HAP-1 (cell line): ENCODE measurements at regions not wholly inside any gene's neighbourhood (a gene's known extent, or its start where the extent isn't known, plus 50 kb on each side); places are given as distances from the start of the nearest gene placed in this dataset.

Experiments
- DNase-seq, 2 experiments: peaks; one replicate each; pipeline ENCODE4 v3.0.0-alpha.2; 2016 to 2020; ENCODE audit warnings: low spot score in 2 of 2
- H3K27me3 ChIP-seq: fragments of 250-450 bp; sonication (Bioruptor Pico); 2 replicates; pipeline ENCODE4 v1.5.1; 2020; ENCODE audit warnings: low read depth, mild to moderate bottlenecking, moderate library complexity
- H3K36me3 ChIP-seq: fragments of 250-450 bp; sonication (Bioruptor Pico); replicated peaks from 2 replicates; pipeline ENCODE4 v1.5.1; 2020; ENCODE audit warnings: mild to moderate bottlenecking
- H3K4me1 ChIP-seq: fragments of 250-450 bp; sonication (Bioruptor Pico); 2 replicates; pipeline ENCODE4 v1.5.1; 2020; ENCODE audit warnings: mild to moderate bottlenecking
- H3K4me3 ChIP-seq: fragments of 250-450 bp; sonication (Bioruptor Pico); 2 replicates; pipeline ENCODE4 v1.5.1; 2020; ENCODE audit warnings: mild to moderate bottlenecking, moderate library complexity
- H3K9me3 ChIP-seq: fragments of 250-450 bp; sonication (Bioruptor Pico); 2 replicates; pipeline ENCODE4 v1.5.1; 2020; ENCODE audit warnings: mild to moderate bottlenecking, moderate library complexity
- in situ Hi-C: fragments of 300-500 bp; cut with MboI; formaldehyde crosslinking; loops from 3 replicates; pipeline ENCODE4 v1.14.3; 2020; ENCODE audit warnings: low sequenced_read_pairs, inconsistent platforms, mixed read lengths

GRCh38 chr17:79459003-79459655 lies 151.7 kb downstream of the RBFOX3 start:
- Histone ChIP-seq H3K27me3 (no peaks in the 10 kb centered on the region), H3K4me1 (no peaks in the 10 kb centered on the region), H3K36me3 (no peaks in the 10 kb centered on the region), H3K9me3 (no peaks in the 10 kb centered on the region), H3K4me3 (no peak overlapping the region)
- in situ Hi-C loops: no loop called here
- DNase-seq: no peak

- H3K36me3 ChIP-seq: no peaks in the 10 kb centered on the region
- no peak for DNase-seq
- in situ Hi-C loops: no loop called here
- H3K4me3 ChIP-seq: no peak overlapping the region
- no peaks in the 10 kb centered on the region for H3K9me3 ChIP-seq
- H3K27me3 ChIP-seq: no peaks in the 10 kb centered on the region
- no peaks in the 10 kb centered on the region for H3K4me1 ChIP-seq
These were observed 152.5 kb downstream of the RBFOX3 start for GRCh38 chr17:79458356-79458755.

GRCh38 chr17:79457889-79458288 lies 153.0 kb downstream of the RBFOX3 start:
- H3K4me3 ChIP-seq: no peak overlapping the region
- H3K27me3 ChIP-seq: no peaks in the 10 kb centered on the region
- H3K36me3 ChIP-seq: no peaks in the 10 kb centered on the region
- DNase-seq: no peak
- in situ Hi-C loops: no loop called here
- H3K9me3 ChIP-seq: no peaks in the 10 kb centered on the region
- H3K4me1 ChIP-seq: no peaks in the 10 kb centered on the region

GRCh38 chr17:79457376-79457775 lies 153.5 kb downstream of the RBFOX3 start:
- Histone ChIP-seq H3K4me1 (no peaks in the 10 kb centered on the region), H3K36me3 (no peaks in the 10 kb centered on the region), H3K27me3 (no peaks in the 10 kb centered on the region), H3K9me3 (no peaks in the 10 kb centered on the region), H3K4me3 (no peak overlapping the region)
- DNase-seq: no peak
- in situ Hi-C loops: no loop called here

GRCh38 chr17:79455636-79456035 lies 155.2 kb downstream of the RBFOX3 start:
- Histone ChIP-seq H3K4me3 (no peak overlapping the region), H3K36me3 (no peaks in the 10 kb centered on the region), H3K4me1 (no peaks in the 10 kb centered on the region), H3K27me3 (0 out of 2 replicates have a peak, but pooled peaks cover 2% of the 10 kb centered on the region), H3K9me3 (no peaks in the 10 kb centered on the region)
- in situ Hi-C loops: no loop called here
- no peak for DNase-seq

- Histone ChIP-seq H3K4me3 (no peak overlapping the region), H3K36me3 (no peaks in the 10 kb centered on the region), H3K9me3 (no peaks in the 10 kb centered on the region), H3K4me1 (no peaks in the 10 kb centered on the region), H3K27me3 (0 out of 2 replicates have a peak, but pooled peaks cover 2% of the 10 kb centered on the region)
- DNase-seq: no peak
- in situ Hi-C loops: no loop called here
These were observed 156.0 kb downstream of the RBFOX3 start for GRCh38 chr17:79454826-79455225.

GRCh38 chr17:79453481-79453880 lies 157.4 kb downstream of the RBFOX3 start:
- H3K4me3 ChIP-seq: no peak overlapping the region
- in situ Hi-C loops: no loop called here
- no peaks in the 10 kb centered on the region for H3K36me3 ChIP-seq
- no peak for DNase-seq
- H3K9me3 ChIP-seq: no peaks in the 10 kb centered on the region
- no peaks in the 10 kb centered on the region for H3K4me1 ChIP-seq
- H3K27me3 ChIP-seq: 0 out of 2 replicates have a peak, but pooled peaks cover 2% of the 10 kb centered on the region

GRCh38 chr17:79452706-79453105 lies 158.1 kb downstream of the RBFOX3 start:
- Histone ChIP-seq H3K4me1 (no peaks in the 10 kb centered on the region), H3K36me3 (no peaks in the 10 kb centered on the region), H3K9me3 (no peaks in the 10 kb centered on the region), H3K4me3 (no peak overlapping the region), H3K27me3 (0 out of 2 replicates have a peak, but pooled peaks cover 2% of the 10 kb centered on the region)
- in situ Hi-C loops: no loop called here
- DNase-seq: no peak

- H3K27me3 ChIP-seq: 0 out of 2 replicates have a peak, but pooled peaks cover 4% of the 10 kb centered on the region
- H3K4me1 ChIP-seq: no peaks in the 10 kb centered on the region
- in situ Hi-C loops: no loop called here
These were observed 159.7 kb downstream of the RBFOX3 start for GRCh38 chr17:79451167-79451566.

GRCh38 chr17:79446399-79447009 lies 164.3 kb downstream of the RBFOX3 start:
- in situ Hi-C loops: no loop called here
- Histone ChIP-seq H3K9me3 (no peaks in the 10 kb centered on the region), H3K36me3 (no peaks in the 10 kb centered on the region), H3K4me3 (no peak overlapping the region), H3K27me3 (0 out of 2 replicates have a peak, but pooled peaks cover 6% of the 10 kb centered on the region), H3K4me1 (no peaks in the 10 kb centered on the region)
- no peak for DNase-seq

More at GRCh38 chr17:79451167-79451566, 159.7 kb downstream of the RBFOX3 start:
- H3K36me3 ChIP-seq: no peaks in the 10 kb centered on the region
- no peak for DNase-seq
- no peaks in the 10 kb centered on the region for H3K9me3 ChIP-seq
- no peak overlapping the region for H3K4me3 ChIP-seq

GRCh38 chr17:79444198-79444597 lies 166.7 kb downstream of the RBFOX3 start:
- H3K4me3 ChIP-seq: no peak overlapping the region
- no peaks in the 10 kb centered on the region for H3K36me3 ChIP-seq
- H3K27me3 ChIP-seq: 0 out of 2 replicates have a peak, but pooled peaks cover 4% of the 10 kb centered on the region
- in situ Hi-C loops: no loop called here
- no peaks in the 10 kb centered on the region for H3K9me3 ChIP-seq
- no peaks in the 10 kb centered on the region for H3K4me1 ChIP-seq
- DNase-seq: no peak

GRCh38 chr17:79443026-79443425 lies 167.8 kb downstream of the RBFOX3 start:
- Histone ChIP-seq H3K36me3 (no peaks in the 10 kb centered on the region), H3K4me3 (no peak overlapping the region), H3K4me1 (no peaks in the 10 kb centered on the region), H3K9me3 (no peaks in the 10 kb centered on the region), H3K27me3 (peaks cover 6% of the 10 kb centered on the region; the same call in 1 of the 2 replicates)
- in situ Hi-C loops: no loop called here
- DNase-seq: no peak

GRCh38 chr17:79441356-79442160 lies 169.3 kb downstream of the RBFOX3 start:
- Histone ChIP-seq H3K27me3 (peaks cover 6% of the 10 kb centered on the region; the same call in 1 of the 2 replicates), H3K36me3 (no peaks in the 10 kb centered on the region), H3K9me3 (no peaks in the 10 kb centered on the region), H3K4me3 (no peak overlapping the region), H3K4me1 (no peaks in the 10 kb centered on the region)
- in situ Hi-C loops: no loop called here
- DNase-seq: no peak

GRCh38 chr17:79440251-79440650 lies 170.6 kb downstream of the RBFOX3 start:
- Histone ChIP-seq H3K9me3 (no peaks in the 10 kb centered on the region), H3K36me3 (no peaks in the 10 kb centered on the region), H3K4me3 (no peak overlapping the region), H3K27me3 (peaks cover 6% of the 10 kb centered on the region), H3K4me1 (no peaks in the 10 kb centered on the region)
- in situ Hi-C loops: no loop called here
- no peak for DNase-seq
